Loucy (cell line): ENCODE measurements at regions not wholly inside any gene's neighbourhood (a gene's known extent, or its start where the extent isn't known, plus 50 kb on each side); places are given as distances from the start of the nearest gene placed in this dataset.

Experiments
- H2AFZ ChIP-seq: fragments of 200-600 bp; sonication (generic); 2 replicates; pipeline ENCODE4 v1.6.0; 2016; ENCODE audit warnings: antibody characterized with exemption, mild to moderate bottlenecking, low read length, moderate library complexity
- H3F3A ChIP-seq: fragments of 200-600 bp; 2 replicates; pipeline ENCODE4 v1.6.0; 2016; ENCODE audit warnings: antibody characterized with exemption, low read depth, mild to moderate bottlenecking
- H3K27me3 ChIP-seq: fragments of 200-600 bp; sonication (generic); 2 replicates; pipeline ENCODE4 v1.6.1; 2014; ENCODE audit warnings: low read length, mild to moderate bottlenecking; ENCODE audit not compliant: insufficient read depth, poor library complexity, severe bottlenecking
- H3K36me3 ChIP-seq: fragments of 200-600 bp; sonication (generic); 2 replicates; pipeline ENCODE4 v1.6.1; 2016; ENCODE audit warnings: low read length; ENCODE audit not compliant: insufficient read depth
- H3K4me1 ChIP-seq: fragments of 200-600 bp; sonication (generic); 2 replicates; pipeline ENCODE4 v1.5.1; 2014; ENCODE audit warnings: low read length, mild to moderate bottlenecking; ENCODE audit not compliant: insufficient read depth, poor library complexity, severe bottlenecking
- H3K4me2 ChIP-seq: fragments of 200-600 bp; sonication (generic); 2 replicates; pipeline ENCODE4 v1.6.0; 2014; ENCODE audit warnings: antibody characterized with exemption, low read length, low read depth, mild to moderate bottlenecking; ENCODE audit not compliant: poor library complexity, severe bottlenecking
- H3K4me3 ChIP-seq: fragments of 200-600 bp; sonication (generic); 2 replicates; pipeline ENCODE4 v1.5.1; 2014; ENCODE audit warnings: low read length, mild to moderate bottlenecking, mixed read lengths; ENCODE audit not compliant: poor library complexity, severe bottlenecking
- H3K79me2 ChIP-seq: fragments of 200-600 bp; sonication (generic); 2 replicates; pipeline ENCODE4 v1.6.1; 2014; ENCODE audit warnings: low read length; ENCODE audit not compliant: insufficient read depth
- H3K9ac ChIP-seq: fragments of 200-600 bp; sonication (generic); 2 replicates; pipeline ENCODE4 v1.6.0; 2014; ENCODE audit warnings: mild to moderate bottlenecking, low read depth, low read length, moderate library complexity; ENCODE audit not compliant: poor library complexity, severe bottlenecking
- H3K9me2 ChIP-seq: fragments of 200-600 bp; sonication (generic); replicated peaks from 2 replicates; pipeline ENCODE4 v1.6.1; 2016; ENCODE audit warnings: low read depth, low read length, mixed read lengths
- H3K9me3 ChIP-seq: fragments of 200-600 bp; sonication (generic); 2 replicates; pipeline ENCODE4 v1.6.1; 2014; ENCODE audit warnings: mild to moderate bottlenecking, antibody characterized with exemption, low read length, low read depth; ENCODE audit not compliant: insufficient read depth
- H4K20me1 ChIP-seq: fragments of 200-600 bp; sonication (generic); 2 replicates; pipeline ENCODE4 v1.6.0; 2014; ENCODE audit warnings: antibody characterized with exemption, low read length, mild to moderate bottlenecking; ENCODE audit not compliant: insufficient read depth, poor library complexity, severe bottlenecking
- CTCF ChIP-seq: fragments of 200-600 bp; sonication (generic); conservative IDR thresholded peaks from 2 replicates; pipeline ENCODE4 v1.5.1; 2014; ENCODE audit warnings: mild to moderate bottlenecking, antibody characterized with exemption, low read length
- EZH2phosphoT487 ChIP-seq: fragments of 200-600 bp; IDR thresholded peaks from 2 replicates; pipeline ENCODE4 v1.6.1; 2018; ENCODE audit warnings: antibody characterized with exemption, mild to moderate bottlenecking, moderate library complexity, borderline replicate concordance

GRCh38 chr2:120534457-120534856 is 188.5 kb downstream of the INHBB start:
- Histone ChIP-seq H3F3A (no peaks in the 10 kb centered on the region), H3K4me3 (no peak overlapping the region), H4K20me1 (no peaks in the 10 kb centered on the region), H3K9me2 (no peaks in the 10 kb centered on the region), H3K79me2 (no peaks in the 10 kb centered on the region), H3K27me3 (no peaks in the 10 kb centered on the region), H3K9ac (no peak overlapping the region), H3K4me2 (no peak overlapping the region), H3K4me1 (no peaks in the 10 kb centered on the region), H3K36me3 (no peaks in the 10 kb centered on the region), H3K9me3 (no peaks in the 10 kb centered on the region), H2AFZ (no peak overlapping the region)
- TF ChIP-seq EZH2phosphoT487: no peak
- TF ChIP-seq CTCF: no peak

- no peaks in the 10 kb centered on the region for H3K27me3 ChIP-seq
- TF ChIP-seq EZH2phosphoT487 (no peak), CTCF (no peak)
- no peaks in the 10 kb centered on the region for H4K20me1 ChIP-seq
- H3K9me2 ChIP-seq: no peaks in the 10 kb centered on the region
- H3K4me1 ChIP-seq: no peaks in the 10 kb centered on the region
- H2AFZ ChIP-seq: no peak overlapping the region
- no peaks in the 10 kb centered on the region for H3K9me3 ChIP-seq
- no peak overlapping the region for H3K4me2 ChIP-seq
- no peaks in the 10 kb centered on the region for H3K79me2 ChIP-seq
- H3K4me3 ChIP-seq: no peak overlapping the region
- H3K36me3 ChIP-seq: no peaks in the 10 kb centered on the region
- H3K9ac ChIP-seq: no peak overlapping the region
- H3F3A ChIP-seq: no peaks in the 10 kb centered on the region
These were observed 189.1 kb downstream of the INHBB start for GRCh38 chr2:120535081-120535480.

- no peaks in the 10 kb centered on the region for H3K4me1 ChIP-seq
- H3F3A ChIP-seq: no peaks in the 10 kb centered on the region
- no peak overlapping the region for H3K4me2 ChIP-seq
- no peaks in the 10 kb centered on the region for H3K79me2 ChIP-seq
- no peak overlapping the region for H3K9ac ChIP-seq
- no peaks in the 10 kb centered on the region for H3K9me2 ChIP-seq
- no peak overlapping the region for H2AFZ ChIP-seq
- H4K20me1 ChIP-seq: no peaks in the 10 kb centered on the region
- no peaks in the 10 kb centered on the region for H3K27me3 ChIP-seq
- H3K9me3 ChIP-seq: no peaks in the 10 kb centered on the region
- no peak for TF ChIP-seq EZH2phosphoT487
- no peak for TF ChIP-seq CTCF
- H3K4me3 ChIP-seq: no peak overlapping the region
- H3K36me3 ChIP-seq: no peaks in the 10 kb centered on the region
These were observed 190.2 kb downstream of the INHBB start for GRCh38 chr2:120536141-120536540.
